ENCODE measurements at regions not wholly inside any gene's neighbourhood (a gene's known extent, or its start where the extent isn't known, plus 50 kb on each side); places are given as distances from the start of the nearest gene placed in this dataset.
"Not testable (repeated sequence)": the region's sequence is repeated elsewhere in the genome, so short reads cannot be mapped to it uniquely, and the experiment has no call there.

DNA sequence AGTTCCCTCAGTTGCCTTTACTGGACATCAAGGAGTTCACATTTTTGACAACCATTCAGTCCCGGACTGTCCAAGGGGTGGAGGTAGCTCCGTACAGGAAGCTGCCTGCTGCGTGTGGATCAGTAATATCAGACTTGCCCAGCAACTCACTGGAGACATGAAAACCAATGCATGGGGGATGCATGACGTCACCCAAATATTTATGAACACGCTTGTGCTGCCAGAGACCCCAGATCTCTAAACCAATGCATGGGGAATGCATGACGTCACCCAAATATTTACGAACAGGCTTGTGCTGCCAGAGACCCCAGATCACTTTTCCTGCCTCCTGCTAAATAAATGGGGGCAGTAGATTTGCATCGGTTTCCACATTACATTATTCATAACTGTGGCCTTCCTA is 2137.4 kb upstream of the DEFB115 start:
- H3K27ac ChIP-seq (ENCODE audit: insufficient read depth, low read length, poor library complexity, severe bottlenecking); DNase-seq: not testable (repeated sequence)
- peaks cover 7 to 53% (median 24%) of the 10 kb centered on the region in 7 donors for H3K9me3 Mint-ChIP-seq

DNA sequence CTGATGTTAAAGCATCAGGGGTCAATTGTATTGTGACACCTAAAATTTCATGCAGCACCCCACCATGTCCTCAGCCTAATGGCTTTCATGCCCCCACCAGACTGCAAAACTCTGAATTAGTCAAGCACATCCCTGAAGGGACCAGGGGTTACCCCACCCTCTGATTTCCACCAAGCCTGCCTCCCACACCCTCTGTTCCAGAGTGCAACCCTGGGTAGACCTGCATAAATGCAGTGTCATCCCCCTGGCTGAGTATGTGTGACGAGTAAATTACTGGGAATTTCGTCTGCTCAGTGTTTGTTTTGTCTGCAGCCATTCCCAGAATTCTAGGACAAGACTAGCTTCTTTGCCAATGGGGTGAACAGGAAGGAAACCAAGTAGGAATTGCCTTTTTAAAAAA is 2136.9 kb upstream of the DEFB115 start:
- not testable (repeated sequence) for H3K4me3 ChIP-seq (ENCODE audit: low read depth, low read length); H3K4me3 Mint-ChIP-seq; H3K27ac ChIP-seq (ENCODE audit: insufficient read depth, low read length, poor library complexity, severe bottlenecking); H3K27me3 Mint-ChIP-seq; H3K4me1 Mint-ChIP-seq; DNase-seq; H3K36me3 Mint-ChIP-seq; H3K4me1 ChIP-seq (ENCODE audit: control insufficient read depth, insufficient read depth, low read length, poor library complexity, severe bottlenecking); H3K36me3 ChIP-seq (ENCODE audit: control insufficient read depth, insufficient read depth, low read length); H3K27ac Mint-ChIP-seq; H3K27me3 ChIP-seq (ENCODE audit: control insufficient read depth, insufficient read depth, low read length)
- peaks cover 6 to 54% (median 23%) of the 10 kb centered on the region in 7 donors for H3K9me3 Mint-ChIP-seq
- H3K9me3 ChIP-seq (ENCODE audit: control insufficient read depth in 2 of 2, low read length in 2 of 2), result peaks cover 8 to 15% of the 10 kb centered on the region in 2 experiments
- ATAC-seq (ENCODE audit: low read depth in 2 of 2), result peak in 1 of 2 donors; percentile 34

More for the DNA sequence above, 2137.4 kb upstream of the DEFB115 start:
- not testable (repeated sequence) for H3K27ac Mint-ChIP-seq; H3K4me1 Mint-ChIP-seq; H3K36me3 ChIP-seq (ENCODE audit: control insufficient read depth, insufficient read depth, low read length); H3K36me3 Mint-ChIP-seq; H3K27me3 ChIP-seq (ENCODE audit: control insufficient read depth, insufficient read depth, low read length); H3K4me3 ChIP-seq (ENCODE audit: low read depth, low read length); ATAC-seq (ENCODE audit: low read depth in 2 of 2); H3K4me3 Mint-ChIP-seq; H3K27me3 Mint-ChIP-seq; H3K4me1 ChIP-seq (ENCODE audit: control insufficient read depth, insufficient read depth, low read length, poor library complexity, severe bottlenecking)
- peaks cover 8 to 15% of the 10 kb centered on the region in 2 experiments for H3K9me3 ChIP-seq (ENCODE audit: control insufficient read depth in 2 of 2, low read length in 2 of 2)

DNA sequence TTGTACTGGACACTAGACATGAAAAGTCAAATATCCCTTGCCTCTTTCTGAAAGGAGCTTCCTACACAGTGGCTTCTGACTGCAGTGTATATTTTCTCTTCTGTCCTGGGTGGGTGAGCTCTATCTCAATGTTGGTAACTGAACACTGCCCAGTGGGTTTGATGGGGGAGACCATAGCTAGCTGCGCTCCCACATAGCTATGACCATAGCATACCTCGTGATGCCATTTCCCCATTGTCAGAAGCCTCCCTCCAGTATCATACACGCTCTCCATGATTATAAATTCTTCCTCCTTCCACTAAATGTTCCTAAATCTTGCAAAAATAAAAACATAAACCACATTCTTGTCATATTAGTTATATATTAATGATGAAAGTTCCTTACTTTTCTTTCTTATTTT is 2134.7 kb upstream of the DEFB115 start:
- not testable (repeated sequence) for H3K27me3 ChIP-seq (ENCODE audit: control insufficient read depth, insufficient read depth, low read length); H3K27ac ChIP-seq (ENCODE audit: insufficient read depth, low read length, poor library complexity, severe bottlenecking); H3K27me3 Mint-ChIP-seq; H3K36me3 Mint-ChIP-seq; H3K4me3 Mint-ChIP-seq; H3K4me1 ChIP-seq (ENCODE audit: control insufficient read depth, insufficient read depth, low read length, poor library complexity, severe bottlenecking); H3K36me3 ChIP-seq (ENCODE audit: control insufficient read depth, insufficient read depth, low read length); DNase-seq; H3K27ac Mint-ChIP-seq; H3K4me3 ChIP-seq (ENCODE audit: low read depth, low read length); ATAC-seq (ENCODE audit: low read depth in 2 of 2); H3K4me1 Mint-ChIP-seq
- peaks cover 6 to 42% (median 18%) of the 10 kb centered on the region in 7 donors for H3K9me3 Mint-ChIP-seq
- peaks cover 8 to 15% of the 10 kb centered on the region in 2 experiments for H3K9me3 ChIP-seq (ENCODE audit: control insufficient read depth in 2 of 2, low read length in 2 of 2)

DNA sequence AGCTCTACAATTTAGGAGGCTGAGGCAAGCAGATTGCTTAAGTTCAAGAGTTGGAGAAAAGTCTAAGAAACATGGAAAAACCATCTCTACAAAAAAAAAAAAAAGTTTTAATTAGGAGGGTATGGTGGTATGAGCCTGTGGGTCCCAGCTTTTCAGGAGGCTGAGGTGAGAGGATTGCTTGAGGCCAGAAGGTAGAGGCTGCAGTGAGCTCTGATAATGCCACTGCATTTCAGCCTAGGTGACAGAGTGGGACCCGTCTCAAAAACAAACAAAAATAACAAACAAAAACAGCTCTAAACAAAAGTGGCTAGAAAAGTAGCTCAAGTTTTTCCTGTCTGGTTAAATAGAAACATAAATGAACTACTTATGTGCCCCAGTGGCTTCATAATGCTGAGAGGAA is 2133.6 kb upstream of the DEFB115 start:
- Histone ChIP-seq H3K27ac (ENCODE audit: insufficient read depth, low read length, poor library complexity, severe bottlenecking) (no peak overlapping the region), H3K4me3 (ENCODE audit: low read depth, low read length) (no peak overlapping the region), H3K36me3 (ENCODE audit: control insufficient read depth, insufficient read depth, low read length) (no peaks in the 10 kb centered on the region), H3K9me3 (ENCODE audit: control insufficient read depth in 2 of 2, low read length in 2 of 2) (peaks cover 6 to 9% of the 10 kb centered on the region in 2 experiments), H3K27me3 (ENCODE audit: control insufficient read depth, insufficient read depth, low read length) (no peaks in the 10 kb centered on the region), H3K4me1 (ENCODE audit: control insufficient read depth, insufficient read depth, low read length, poor library complexity, severe bottlenecking) (no peaks in the 10 kb centered on the region)
- no peak for DNase-seq
- no peak overlapping the region for H3K27ac Mint-ChIP-seq
- no peaks in the 10 kb centered on the region for H3K27me3 Mint-ChIP-seq
- no peak for ATAC-seq (ENCODE audit: low read depth in 2 of 2)
- no peaks in the 10 kb centered on the region for H3K4me1 Mint-ChIP-seq
- H3K36me3 Mint-ChIP-seq, result no peaks in the 10 kb centered on the region
- peaks cover 6 to 40% (median 18%) of the 10 kb centered on the region in 7 donors for H3K9me3 Mint-ChIP-seq
- H3K4me3 Mint-ChIP-seq, result no peak overlapping the region

Measured in CD4-positive, CD25-positive, alpha-beta regulatory T cell (primary cell).